Glomerular visceral epithelial cell (primary cell): ENCODE measurements at regions not wholly inside any gene's neighbourhood (a gene's known extent, or its start where the extent isn't known, plus 50 kb on each side); places are given as distances from the start of the nearest gene placed in this dataset.
A peak's percentile ranks its signal among the peaks of the same experiment; 100 is the strongest.

Experiments used
- DNase-seq: peaks from one replicate; pipeline ENCODE4 v3.0.0-alpha.2; 2016; ENCODE audit errors: extremely low spot score

DNA sequence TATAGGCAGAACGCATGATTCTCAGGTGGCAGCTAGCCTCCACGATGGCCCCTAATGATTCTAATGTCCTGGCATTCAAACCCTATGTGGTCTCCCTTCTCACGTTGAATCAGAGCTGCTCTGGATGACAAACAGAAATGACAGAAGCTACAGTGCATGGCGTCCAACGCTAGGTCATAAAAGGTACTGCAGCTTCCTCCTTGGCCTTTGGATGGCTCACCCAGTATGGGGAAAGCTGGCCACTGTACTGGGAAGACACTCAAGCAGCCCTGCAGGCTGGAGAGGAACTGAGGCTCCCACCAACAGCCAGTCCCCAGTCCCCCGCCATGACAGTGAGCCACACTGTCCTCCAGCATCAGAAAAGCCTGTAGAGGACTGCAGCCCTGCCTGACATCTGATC, 286.3 kb downstream of the FAM43A start:
- no peak for DNase-seq

DNA sequence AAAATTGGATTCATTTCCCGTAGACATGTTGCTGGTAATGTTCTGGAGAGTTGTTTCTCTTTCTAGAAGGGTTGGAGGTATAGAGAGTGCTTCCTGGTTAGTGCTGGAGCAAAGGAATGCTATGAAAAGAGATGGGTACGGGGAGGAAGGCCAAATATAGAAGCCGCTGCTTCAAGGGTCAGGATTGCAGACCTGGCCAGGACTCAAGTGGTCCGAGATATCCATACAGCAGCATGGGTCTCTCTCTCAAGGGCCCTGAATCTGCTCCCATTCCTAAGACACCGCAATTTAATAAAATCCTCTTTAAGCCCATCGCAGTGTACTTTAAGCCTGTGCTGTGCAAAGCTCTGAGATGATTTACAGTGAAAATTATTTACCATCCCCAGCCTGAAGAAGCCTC, 287.0 kb downstream of the FAM43A start:
- no peak for DNase-seq

DNA sequence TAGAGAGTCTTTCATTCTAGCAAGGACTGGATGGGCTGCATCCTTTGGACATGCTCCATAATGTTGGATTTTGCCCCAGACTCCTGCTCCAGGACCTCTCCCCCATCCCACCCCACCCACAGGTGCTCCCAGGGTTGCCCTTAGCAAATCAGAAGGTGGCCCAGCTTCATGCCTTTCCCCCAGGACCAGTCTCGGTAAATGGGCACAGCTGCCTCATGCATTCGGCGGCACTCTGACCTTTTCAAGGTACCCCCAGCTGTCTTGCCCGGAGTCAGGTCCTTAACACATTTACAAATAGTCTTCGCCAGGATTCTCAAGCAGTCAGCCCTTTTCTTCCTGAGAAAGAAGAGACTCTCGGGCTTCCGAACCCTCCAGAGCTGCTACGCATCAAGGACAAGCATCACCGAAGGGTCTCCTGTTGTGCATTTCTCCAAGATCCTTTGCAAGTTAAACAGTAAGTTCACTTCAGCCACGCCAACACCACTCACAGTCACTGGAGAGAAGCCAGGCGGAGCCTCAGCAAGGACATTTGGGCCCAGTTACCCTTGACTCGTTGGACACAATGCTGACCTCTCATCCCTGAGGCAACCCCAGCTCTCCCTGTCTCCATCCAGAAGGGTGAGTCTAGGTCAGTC, 287.8 kb downstream of the FAM43A start:
- no peak for DNase-seq

DNA sequence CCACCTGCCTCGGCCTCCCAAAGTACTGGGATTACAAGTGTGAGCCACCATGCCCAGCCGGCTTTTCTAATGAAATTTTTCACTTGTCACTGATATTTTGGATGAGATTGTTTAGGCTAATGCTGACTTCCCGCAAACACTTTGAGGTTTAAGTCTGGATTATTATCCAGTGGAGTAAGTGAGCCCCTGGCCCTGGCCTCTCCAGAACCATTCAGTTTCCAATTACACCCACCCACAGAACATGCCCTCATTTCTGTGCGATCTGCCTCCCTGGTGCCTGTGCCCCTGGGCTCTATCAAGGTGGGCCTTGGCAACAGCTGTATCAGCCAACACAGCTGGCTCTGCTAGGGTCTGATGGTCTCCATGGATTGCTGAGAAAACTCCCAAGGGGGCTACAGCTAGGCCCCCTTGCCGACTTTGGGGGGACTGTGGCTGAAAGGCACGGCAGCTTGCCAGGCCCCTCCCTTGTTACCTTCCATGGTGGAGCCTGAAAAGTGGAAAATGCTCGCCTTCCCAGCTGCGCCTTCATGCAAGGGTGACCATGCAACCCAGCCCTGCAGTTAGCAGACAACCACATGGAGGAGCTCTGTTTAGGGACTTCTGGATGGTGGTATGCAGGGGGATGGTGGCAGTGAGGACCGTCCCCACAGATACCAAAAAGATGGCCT, 288.9 kb downstream of the FAM43A start:
- no peak for DNase-seq

DNA sequence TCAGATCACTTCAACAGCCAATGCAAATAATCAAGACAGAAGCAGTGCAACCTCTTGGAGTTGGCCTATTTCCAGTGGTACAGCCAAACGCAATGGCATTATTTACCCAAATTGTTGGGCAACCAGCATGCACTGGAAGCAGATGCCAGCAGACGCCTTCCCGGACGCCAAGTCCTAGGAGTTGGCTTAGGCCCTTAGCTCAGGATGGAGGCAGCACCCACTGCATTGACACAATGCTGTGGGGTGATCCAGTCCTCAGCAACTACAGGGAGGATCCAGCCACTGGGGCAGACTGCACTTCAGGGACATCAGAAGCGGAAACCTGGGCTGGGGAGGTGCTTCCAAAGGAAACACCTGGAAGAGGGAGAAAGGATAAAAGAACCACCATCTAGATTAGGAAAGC, 290.4 kb downstream of the FAM43A start:
- no peak for DNase-seq

DNA sequence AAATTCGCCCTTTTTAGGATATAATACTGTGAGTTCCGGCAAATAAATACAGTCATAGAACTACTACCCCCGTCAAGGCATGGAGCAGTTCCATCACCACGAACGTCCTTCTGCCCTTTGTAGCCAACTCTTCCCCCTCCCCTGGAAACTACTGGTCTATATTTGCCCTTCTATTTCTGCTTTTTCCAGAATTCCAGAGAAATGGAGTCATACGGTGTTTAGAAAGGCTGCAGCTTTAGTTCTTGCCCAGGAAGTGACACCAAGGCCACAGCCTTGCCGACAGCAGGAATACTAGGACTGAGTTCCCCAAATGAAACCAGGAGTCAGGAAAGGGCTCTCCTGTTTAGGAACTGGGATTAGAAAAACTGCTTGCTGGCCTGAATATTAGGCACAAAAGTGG, 291.2 kb downstream of the FAM43A start:
- DNase-seq = no peak

DNA sequence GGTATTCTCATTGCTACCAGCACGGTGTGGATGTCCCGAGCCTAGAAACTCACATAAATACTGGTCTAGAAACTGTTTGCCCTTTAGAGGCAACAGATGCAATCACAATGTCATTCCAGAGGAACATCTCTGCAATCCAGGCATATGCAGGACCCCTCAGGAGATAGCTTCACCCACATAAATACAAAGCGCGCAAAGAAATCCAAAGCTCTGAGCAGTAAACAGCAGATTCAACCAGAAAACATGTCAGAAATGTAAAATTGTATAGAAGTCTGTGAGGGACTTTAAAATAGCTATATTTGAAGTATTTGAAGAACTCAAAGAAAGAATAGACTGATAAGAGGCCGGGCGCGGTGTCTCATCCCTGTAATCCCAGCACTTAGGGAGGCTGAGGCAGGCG, 291.7 kb downstream of the FAM43A start:
- no peak for DNase-seq

DNA sequence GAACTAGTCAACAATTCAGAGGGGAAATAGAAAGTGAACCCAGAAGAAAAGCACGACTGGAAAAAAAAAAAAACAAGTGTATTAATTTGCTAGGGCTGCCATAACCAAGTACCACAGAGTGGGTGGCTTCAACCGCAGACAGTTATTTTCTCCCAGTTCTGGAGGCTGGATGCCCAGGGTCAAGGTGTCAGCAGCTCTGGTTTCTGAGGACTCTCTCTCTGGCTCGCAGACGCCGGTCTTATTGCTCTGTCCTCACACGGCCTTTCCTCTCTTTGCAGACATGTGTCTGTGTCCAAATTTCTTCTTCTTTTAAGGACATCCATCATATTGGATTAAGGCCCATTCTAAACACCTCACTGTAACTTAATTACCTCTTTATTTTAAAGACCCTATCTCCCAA, 291.8 kb downstream of the XXYLT1 start:
- DNase-seq = no peak

DNA sequence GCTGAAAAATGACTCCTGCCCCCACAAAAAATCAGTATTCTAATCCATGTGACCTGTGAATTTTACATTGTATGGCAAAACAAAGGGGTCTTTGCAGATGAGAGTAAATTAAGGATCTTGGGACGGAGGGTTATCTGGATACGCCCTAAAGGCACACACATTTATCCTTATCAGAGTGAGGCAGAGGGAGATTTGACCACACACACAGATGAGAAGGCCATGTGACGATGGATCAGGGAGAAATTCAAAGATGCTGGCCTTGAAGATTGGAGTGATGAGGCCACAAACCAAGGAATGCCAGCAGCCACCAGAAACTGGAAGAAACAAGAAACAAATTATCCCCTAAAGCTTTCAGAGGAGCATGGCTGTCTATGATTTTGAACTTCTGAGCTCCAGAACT, 288.5 kb downstream of the XXYLT1 start:
- no peak for DNase-seq

DNA sequence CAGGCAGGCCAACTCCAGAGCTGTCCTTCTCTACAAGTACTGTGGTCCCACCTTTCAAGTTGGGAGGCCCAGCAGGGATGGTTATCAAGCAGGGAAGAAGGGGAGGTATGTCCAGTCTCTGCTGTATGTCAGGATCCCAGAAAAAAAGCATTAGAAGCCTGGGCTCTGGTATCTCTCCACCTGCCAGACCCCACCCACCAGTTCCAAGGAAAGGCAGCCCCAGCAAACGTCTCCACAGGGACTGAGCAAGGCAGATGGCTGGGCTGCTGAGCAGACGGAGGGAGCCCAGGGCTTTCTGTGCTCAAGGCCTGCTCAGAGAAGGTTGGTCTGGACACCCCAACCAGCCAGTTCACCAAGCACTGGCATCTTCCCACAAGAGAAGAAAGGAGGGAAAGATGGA, 287.8 kb downstream of the XXYLT1 start:
- DNase-seq = no peak

DNA sequence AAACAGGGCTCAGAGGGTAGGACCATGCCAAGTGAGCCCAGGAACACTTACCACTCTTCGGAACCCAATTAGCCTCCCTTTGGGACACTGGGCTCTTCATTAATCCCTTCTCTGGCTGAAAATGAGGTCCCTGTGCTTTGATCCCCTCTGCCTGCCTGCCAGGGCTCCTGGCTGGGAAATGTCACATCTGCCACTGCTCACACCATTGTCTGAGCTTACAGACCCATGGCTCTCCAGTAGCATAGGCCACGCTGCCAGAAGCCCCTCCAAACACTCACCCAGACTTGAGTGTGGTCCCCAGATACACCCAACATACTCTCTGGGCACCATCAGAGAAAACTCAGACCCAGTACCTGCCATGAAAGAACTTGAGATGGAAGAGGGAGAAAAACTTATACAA, 287.3 kb downstream of the XXYLT1 start:
- no peak for DNase-seq

DNA sequence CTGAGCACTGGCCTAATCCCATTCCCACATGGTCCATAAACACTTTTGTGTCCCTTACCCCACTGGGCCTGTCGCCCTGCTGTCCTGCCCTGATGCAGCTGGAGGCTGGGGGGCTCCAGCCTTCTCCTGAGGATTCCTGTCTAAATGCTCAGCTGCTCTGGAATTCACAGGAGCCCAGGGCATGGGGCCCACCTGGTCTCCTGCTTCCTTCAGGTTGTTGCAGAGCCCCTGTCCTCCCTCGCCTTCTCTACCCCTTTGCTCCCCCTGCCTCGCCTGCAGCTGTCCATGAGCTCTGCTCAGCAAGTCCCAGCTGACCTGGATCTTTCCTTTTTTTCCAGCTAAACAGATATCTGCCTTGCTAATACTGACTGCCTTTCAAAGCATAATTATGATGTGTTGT, 286.9 kb downstream of the XXYLT1 start:
- DNase-seq = no peak

DNA sequence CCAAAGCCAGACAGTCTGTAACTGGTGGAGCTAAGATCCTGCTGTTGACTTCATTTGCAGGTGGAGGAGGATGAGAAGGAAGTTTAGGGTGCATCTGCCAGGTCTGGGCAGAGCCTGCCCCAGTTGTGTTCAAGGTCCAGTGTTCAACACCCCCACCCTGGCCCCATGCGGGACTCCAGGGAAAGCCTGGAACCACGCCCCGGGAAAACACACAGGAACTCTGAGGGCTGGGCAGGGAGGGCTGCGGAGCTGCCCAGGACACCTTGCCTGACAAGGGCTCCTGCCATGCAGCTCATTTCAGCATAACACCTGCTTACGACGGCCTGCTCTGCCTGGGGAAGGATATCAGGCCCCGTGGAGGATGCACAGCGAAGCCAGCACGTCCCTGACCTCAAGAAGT, 286.3 kb downstream of the XXYLT1 start:
- DNase-seq = no peak

DNA sequence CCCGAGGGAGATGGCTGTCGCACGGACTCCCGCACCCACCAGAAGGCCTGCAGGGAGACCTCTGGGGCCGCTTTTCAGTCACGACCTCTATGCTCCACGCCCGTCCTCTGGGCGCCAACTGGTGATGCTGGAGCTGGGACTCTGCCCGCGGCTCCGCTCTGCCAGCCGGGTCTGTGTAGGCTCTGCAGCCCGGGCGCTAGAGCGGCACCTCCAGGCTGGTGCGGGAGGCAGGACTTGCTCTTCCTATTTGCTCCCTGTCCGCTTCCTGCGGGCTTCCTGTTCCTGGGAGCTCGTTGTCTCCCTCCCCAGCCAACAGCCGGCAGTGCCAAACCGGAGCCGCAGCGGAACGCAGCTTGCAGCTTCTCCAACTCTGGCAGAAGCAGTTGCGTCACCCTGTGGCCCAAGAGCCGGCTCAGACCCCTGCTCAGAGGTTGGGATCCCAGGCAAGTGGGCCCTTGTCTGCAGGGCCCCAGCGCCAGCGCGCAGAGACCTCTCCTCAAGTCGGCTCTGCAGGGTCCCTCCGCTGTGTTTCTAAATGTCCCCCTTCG, 285.9 kb downstream of the XXYLT1 start:
- no peak for DNase-seq

DNA sequence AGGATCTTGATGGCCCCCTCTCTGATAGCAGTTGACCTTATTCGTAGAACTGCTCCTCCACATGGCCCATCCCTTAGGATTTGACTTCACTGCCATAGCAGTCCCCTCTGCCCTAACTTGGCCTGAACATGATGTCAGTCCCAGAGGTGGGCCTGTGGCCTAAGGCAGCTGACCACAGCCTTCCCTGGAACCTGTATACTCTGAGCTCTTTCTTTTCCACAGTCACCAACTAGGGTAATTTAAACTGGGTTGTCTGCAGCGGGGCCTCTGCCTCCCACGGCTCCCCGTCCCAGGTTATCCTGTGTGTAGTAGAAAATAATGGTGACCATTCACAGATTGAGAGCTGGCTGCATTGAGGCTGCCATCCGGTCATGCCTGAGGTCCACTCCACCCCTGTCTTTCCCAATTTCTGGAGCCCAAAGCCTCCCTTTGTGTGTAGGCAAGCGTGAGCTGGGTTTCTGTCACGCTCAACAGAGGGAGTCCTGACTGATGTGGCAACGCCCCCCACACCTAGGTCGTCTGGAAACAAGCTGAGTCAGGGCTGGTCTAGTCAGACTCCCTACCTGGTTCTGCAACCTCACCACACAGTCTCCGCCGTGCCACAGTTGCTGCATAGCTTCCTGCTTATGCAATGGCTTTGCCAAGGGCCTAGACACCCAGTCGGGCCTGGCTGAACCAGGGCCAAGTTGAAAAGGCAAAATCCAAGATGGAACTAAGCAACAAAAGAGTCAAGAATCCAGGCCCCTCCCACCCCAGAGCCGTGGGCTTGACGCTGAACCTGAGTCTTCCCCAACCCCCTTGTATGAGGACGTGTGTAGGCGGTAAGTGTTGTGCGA, 284.5 kb downstream of the XXYLT1 start:
- DNase-seq = peak; percentile 27

DNA sequence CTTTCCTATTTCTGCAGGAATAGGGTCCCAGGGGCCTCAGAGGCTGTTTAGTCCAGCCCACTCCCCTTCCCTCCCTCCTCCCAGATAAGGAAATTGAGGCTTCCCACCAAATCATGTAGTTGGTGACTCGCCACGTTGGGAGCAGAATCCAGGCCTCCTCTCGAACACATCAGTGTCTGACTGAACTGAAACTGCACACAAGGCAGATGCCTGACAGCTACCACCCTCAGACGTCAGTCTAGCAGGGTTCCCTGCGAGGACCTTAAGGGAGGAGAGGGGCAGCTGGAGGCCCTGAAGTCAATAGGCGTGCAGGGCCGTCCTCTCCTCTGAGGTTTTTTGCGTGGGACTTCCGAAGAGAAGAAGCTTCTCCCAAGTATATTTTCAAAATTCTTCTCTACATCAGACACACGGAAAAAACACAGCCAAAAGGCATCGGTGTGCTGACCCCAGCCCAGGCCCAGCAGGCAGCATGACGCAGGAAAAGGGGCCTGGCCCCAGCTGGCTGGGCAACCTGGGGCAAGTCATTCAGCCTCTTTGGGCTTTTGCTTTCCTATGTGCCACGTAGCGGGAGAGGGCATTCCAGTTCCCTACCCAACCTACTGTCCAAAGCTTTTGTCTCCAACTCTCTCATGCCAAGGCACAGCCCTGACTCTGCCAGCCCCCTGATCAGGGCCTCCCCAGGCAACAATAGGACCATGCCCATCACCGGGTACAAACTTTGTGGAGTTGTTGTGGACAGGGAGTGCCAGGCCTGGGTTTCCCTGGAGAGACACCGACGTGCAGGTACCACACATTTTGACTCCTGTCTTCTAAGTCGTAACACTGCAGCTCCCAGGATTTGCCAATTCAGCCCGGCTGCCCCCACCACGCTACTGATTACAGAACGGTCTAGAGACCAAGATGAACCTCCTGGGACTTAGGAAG, 283.1 kb downstream of the XXYLT1 start:
- no peak for DNase-seq

DNA sequence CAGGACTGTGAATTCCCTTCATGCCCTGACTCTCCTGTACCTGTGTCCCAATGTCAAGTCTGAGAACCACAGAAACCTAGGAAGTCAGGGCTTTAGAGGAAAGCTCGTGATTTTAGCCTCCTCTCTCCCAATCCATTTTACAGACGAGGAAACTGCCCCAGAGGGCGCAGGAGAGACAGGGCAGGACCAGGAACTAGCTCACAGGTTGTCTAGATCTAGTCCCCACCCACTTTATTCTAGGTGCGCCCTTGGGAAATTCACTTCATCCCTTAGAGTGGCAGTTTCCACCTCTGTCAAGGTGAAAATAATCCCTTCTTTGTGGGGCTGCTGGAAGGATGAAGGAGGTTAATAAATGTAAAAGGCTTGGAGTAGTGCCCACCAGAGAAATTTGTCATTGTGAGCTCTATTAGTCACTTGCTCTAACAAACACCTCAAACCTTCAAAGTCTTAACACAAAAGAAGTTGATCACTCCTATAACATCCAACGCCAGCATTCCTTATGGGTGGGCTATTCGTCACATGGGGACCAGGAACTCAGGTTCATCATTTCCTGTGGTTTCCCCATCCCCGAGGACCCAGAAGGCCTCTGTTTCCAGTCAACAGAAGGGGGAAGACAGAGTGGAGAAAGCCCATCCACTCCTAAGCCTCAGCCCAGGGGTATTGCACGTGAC, 282.3 kb downstream of the XXYLT1 start:
- DNase-seq = no peak

DNA sequence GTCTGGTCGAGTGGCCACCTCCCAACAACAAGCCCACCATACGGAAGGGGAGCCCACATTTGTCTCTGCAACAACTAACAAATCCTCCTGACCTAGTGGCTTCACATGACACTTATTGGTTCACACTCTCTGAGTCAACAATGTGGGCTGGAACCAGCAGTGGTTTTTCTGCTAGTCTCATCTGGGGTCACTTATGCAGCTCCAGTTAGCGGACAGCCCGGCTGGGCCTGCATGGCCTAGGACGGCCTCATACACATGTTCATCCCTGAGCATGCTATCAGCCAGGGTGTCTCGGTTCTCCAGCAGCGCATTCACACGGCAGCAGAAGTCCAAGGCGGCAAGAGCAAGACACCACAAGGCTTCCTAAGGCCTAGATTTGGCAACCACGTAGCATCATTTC, 281.7 kb downstream of the XXYLT1 start:
- no peak for DNase-seq

DNA sequence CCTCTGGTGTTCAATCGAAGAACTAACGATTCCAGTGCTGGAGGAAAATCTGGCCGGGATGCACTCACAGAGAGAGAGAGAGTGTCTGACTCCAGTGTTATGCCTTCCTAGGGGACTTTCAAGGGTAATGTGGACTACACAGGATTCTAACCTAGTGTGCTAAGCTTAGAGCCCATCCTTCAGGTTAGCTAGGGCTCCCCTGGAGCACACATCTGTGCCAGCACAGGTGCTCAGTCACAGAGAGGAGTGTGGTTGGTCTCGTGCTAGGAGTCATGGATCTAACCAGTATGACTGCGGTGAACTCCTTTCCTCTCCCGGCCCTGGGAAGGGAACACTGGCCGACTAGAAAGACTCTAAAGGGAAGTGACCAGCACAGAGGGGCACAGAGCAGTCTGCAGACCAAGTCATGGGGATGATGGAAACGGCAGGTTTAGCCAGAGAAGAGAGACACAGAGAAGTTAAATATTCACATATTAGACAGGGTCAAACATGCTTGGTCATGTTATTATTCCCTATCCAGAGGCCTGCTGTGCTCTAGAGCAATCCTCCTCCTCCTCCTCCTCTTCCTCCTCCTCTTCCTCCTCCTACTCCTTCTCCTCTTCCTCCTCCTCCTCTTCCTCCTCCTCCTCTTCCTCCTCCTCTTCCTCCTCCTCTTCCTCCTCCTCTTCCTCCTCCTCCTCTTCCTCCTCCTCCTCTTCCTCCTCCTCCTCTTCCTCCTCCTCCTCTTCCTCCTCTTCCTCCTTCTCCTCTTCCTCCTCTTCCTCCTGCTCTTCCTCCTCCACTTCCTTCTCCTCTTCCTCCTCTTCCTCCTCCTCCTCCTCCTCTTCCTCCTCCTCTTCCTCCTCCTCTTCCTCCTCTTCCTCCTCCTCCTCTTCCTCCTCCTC, 280.3 kb downstream of the XXYLT1 start:
- no peak for DNase-seq

DNA sequence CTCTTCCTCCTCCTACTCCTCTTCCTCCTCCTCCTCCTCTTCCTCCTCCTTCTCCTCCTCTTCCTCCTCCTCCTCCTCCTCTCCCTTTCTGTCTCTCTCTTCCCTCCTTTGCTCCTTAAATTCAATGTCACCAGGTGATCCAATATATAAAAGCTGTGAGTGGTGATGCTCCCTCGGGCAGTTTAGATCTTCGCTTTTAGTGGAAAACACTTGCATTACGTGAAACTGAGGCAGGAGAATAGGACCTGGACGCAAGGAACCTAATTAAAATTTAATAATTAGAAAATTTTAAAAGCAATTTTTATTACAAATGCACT, 279.7 kb downstream of the XXYLT1 start:
- DNase-seq = no peak
